ENCODE measurements at regions not wholly inside any gene's neighbourhood (a gene's known extent, or its start where the extent isn't known, plus 50 kb on each side); places are given as distances from the start of the nearest gene placed in this dataset.

DNA sequence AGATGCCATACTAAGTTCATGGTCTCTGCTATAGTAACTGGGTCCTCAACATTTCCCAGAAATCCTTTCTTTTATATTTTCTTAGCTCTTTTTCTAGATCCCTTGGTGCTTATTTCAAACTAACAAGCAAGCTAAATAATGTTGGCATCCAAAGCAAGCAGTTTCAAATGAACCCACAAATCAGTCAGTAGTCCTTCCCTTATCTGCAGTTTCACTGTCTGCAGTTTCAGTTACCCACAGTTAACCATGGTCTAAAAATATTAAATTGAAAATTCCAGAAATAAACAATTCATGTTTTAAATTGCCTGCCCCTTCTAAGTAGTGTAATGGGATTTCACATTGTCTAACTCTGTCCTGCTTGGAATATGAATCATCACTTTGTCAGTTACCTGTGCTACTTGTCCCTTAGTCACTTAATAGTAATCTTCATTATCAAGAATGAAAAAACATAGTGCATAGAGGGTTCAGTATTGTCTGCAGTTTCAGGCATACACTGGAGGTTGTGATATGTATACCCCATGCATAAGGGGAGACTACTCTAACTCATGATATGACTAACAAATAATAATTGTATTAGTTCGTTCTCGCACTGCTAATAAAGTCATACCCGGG lies 633.7 kb downstream of the MECOM start:
- Histone ChIP-seq H3K4me1 (ENCODE audit: insufficient read depth) (0 out of 2 replicates have a peak, but pooled peaks cover 9% of the 10 kb centered on the region), H3K4me3 (no peak overlapping the region), H3K79me2 (replicated peaks; ENCODE audit: insufficient read depth) (no peaks in the 10 kb centered on the region), H3F3A (replicated peaks; ENCODE audit: low read depth) (no peaks in the 10 kb centered on the region), H3K9me2 (ENCODE audit: insufficient read depth) (no peaks in the 10 kb centered on the region), H3K36me3 (ENCODE audit: insufficient read depth) (no peaks in the 10 kb centered on the region), H2AFZ (no peak overlapping the region), H3K27ac (ENCODE audit: low read depth) (no peak overlapping the region), H3K27me3 (ENCODE audit: insufficient read depth) (no peaks in the 10 kb centered on the region), H3K4me2 (no peak overlapping the region), H4K20me1 (replicated peaks; ENCODE audit: insufficient read depth) (no peaks in the 10 kb centered on the region)
- Mint-ChIP-seq H3K27me3 (ENCODE audit: insufficient read depth, low read depth, poor library complexity) (no peaks in the 10 kb centered on the region), H3K4me3 (no peak overlapping the region), H3K36me3 (ENCODE audit: low read depth) (no peaks in the 10 kb centered on the region), H3K9me3 (no peaks in the 10 kb centered on the region), H3K27ac (no peak overlapping the region), H3K4me1 (no peaks in the 10 kb centered on the region; the same call in 1 of the 3 replicates)
- TF ChIP-seq ZNF114 (CRISPR knock-in tag; IDR thresholded peaks at IDR 0.05) (no peak), POLR2AphosphoS5 (IDR thresholded peaks at IDR 0.05; ENCODE audit: low read depth) (no peak), STAT1 (IDR thresholded peaks at IDR 0.05; ENCODE audit: unreplicated experiment) (no peak), CREB1 (CRISPR knock-in tag; IDR thresholded peaks at IDR 0.05; ENCODE audit: low read depth) (no peak), JUNB (IDR thresholded peaks at IDR 0.05; ENCODE audit: unreplicated experiment) (no peak), NANOG (IDR thresholded peaks at IDR 0.05; ENCODE audit: borderline replicate concordance) (no peak), ZNF331 (CRISPR knock-in tag; IDR thresholded peaks at IDR 0.05; ENCODE audit: low read depth) (no peak), EZH2 (IDR thresholded peaks at IDR 0.05; ENCODE audit: low read depth, unreplicated experiment) (no peak), EZH2phosphoT487 (IDR thresholded peaks at IDR 0.05; ENCODE audit: unreplicated experiment) (no peak)
- TF ChIP-seq, protein P1, sequence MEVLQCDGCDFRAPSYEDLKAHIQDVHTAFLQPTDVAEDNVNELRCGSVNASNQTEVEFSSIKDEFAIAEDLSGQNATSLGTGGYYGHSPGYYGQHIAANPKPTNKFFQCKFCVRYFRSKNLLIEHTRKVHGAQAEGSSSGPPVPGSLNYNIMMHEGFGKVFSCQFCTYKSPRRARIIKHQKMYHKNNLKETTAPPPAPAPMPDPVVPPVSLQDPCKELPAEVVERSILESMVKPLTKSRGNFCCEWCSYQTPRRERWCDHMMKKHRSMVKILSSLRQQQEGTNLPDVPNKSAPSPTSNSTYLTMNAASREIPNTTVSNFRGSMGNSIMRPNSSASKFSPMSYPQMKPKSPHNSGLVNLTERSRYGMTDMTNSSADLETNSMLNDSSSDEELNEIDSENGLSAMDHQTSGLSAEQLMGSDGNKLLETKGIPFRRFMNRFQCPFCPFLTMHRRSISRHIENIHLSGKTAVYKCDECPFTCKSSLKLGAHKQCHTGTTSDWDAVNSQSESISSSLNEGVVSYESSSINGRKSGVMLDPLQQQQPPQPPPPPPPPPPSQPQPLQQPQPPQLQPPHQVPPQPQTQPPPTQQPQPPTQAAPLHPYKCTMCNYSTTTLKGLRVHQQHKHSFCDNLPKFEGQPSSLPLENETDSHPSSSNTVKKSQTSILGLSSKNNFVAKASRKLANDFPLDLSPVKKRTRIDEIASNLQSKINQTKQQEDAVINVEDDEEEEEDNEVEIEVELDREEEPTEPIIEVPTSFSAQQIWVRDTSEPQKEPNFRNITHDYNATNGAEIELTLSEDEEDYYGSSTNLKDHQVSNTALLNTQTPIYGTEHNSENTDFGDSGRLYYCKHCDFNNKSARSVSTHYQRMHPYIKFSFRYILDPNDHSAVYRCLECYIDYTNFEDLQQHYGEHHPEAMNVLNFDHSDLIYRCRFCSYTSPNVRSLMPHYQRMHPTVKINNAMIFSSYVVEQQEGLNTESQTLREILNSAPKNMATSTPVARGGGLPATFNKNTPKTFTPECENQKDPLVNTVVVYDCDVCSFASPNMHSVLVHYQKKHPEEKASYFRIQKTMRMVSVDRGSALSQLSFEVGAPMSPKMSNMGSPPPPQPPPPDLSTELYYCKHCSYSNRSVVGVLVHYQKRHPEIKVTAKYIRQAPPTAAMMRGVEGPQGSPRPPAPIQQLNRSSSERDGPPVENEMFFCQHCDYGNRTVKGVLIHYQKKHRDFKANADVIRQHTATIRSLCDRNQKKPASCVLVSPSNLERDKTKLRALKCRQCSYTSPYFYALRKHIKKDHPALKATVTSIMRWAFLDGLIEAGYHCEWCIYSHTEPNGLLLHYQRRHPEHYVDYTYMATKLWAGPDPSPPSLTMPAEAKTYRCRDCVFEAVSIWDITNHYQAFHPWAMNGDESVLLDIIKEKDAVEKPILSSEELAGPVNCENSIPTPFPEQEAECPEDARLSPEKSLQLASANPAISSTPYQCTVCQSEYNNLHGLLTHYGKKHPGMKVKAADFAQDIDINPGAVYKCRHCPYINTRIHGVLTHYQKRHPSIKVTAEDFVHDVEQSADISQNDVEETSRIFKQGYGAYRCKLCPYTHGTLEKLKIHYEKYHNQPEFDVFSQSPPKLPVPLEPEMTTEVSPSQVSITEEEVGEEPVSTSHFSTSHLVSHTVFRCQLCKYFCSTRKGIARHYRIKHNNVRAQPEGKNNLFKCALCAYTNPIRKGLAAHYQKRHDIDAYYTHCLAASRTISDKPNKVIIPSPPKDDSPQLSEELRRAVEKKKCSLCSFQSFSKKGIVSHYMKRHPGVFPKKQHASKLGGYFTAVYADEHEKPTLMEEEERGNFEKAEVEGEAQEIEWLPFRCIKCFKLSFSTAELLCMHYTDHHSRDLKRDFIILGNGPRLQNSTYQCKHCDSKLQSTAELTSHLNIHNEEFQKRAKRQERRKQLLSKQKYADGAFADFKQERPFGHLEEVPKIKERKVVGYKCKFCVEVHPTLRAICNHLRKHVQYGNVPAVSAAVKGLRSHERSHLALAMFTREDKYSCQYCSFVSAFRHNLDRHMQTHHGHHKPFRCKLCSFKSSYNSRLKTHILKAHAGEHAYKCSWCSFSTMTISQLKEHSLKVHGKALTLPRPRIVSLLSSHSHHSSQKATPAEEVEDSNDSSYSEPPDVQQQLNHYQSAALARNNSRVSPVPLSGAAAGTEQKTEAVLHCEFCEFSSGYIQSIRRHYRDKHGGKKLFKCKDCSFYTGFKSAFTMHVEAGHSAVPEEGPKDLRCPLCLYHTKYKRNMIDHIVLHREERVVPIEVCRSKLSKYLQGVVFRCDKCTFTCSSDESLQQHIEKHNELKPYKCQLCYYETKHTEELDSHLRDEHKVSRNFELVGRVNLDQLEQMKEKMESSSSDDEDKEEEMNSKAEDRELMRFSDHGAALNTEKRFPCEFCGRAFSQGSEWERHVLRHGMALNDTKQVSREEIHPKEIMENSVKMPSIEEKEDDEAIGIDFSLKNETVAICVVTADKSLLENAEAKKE (CRISPR knock-in tag; IDR thresholded peaks at IDR 0.05): no peak
- TF ChIP-seq, protein P2, sequence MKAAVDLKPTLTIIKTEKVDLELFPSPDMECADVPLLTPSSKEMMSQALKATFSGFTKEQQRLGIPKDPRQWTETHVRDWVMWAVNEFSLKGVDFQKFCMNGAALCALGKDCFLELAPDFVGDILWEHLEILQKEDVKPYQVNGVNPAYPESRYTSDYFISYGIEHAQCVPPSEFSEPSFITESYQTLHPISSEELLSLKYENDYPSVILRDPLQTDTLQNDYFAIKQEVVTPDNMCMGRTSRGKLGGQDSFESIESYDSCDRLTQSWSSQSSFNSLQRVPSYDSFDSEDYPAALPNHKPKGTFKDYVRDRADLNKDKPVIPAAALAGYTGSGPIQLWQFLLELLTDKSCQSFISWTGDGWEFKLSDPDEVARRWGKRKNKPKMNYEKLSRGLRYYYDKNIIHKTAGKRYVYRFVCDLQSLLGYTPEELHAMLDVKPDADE (IDR thresholded peaks at IDR 0.05): no peak
- TF ChIP-seq, protein P3, sequence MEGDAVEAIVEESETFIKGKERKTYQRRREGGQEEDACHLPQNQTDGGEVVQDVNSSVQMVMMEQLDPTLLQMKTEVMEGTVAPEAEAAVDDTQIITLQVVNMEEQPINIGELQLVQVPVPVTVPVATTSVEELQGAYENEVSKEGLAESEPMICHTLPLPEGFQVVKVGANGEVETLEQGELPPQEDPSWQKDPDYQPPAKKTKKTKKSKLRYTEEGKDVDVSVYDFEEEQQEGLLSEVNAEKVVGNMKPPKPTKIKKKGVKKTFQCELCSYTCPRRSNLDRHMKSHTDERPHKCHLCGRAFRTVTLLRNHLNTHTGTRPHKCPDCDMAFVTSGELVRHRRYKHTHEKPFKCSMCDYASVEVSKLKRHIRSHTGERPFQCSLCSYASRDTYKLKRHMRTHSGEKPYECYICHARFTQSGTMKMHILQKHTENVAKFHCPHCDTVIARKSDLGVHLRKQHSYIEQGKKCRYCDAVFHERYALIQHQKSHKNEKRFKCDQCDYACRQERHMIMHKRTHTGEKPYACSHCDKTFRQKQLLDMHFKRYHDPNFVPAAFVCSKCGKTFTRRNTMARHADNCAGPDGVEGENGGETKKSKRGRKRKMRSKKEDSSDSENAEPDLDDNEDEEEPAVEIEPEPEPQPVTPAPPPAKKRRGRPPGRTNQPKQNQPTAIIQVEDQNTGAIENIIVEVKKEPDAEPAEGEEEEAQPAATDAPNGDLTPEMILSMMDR (conservative IDR thresholded peaks at IDR 0.05; ENCODE audit: low read depth in 2 of 2): no peak
- TF ChIP-seq, protein P4, sequence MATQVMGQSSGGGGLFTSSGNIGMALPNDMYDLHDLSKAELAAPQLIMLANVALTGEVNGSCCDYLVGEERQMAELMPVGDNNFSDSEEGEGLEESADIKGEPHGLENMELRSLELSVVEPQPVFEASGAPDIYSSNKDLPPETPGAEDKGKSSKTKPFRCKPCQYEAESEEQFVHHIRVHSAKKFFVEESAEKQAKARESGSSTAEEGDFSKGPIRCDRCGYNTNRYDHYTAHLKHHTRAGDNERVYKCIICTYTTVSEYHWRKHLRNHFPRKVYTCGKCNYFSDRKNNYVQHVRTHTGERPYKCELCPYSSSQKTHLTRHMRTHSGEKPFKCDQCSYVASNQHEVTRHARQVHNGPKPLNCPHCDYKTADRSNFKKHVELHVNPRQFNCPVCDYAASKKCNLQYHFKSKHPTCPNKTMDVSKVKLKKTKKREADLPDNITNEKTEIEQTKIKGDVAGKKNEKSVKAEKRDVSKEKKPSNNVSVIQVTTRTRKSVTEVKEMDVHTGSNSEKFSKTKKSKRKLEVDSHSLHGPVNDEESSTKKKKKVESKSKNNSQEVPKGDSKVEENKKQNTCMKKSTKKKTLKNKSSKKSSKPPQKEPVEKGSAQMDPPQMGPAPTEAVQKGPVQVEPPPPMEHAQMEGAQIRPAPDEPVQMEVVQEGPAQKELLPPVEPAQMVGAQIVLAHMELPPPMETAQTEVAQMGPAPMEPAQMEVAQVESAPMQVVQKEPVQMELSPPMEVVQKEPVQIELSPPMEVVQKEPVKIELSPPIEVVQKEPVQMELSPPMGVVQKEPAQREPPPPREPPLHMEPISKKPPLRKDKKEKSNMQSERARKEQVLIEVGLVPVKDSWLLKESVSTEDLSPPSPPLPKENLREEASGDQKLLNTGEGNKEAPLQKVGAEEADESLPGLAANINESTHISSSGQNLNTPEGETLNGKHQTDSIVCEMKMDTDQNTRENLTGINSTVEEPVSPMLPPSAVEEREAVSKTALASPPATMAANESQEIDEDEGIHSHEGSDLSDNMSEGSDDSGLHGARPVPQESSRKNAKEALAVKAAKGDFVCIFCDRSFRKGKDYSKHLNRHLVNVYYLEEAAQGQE (IDR thresholded peaks at IDR 0.05; ENCODE audit: unreplicated experiment): no peak
- DNase-seq (ENCODE audit: low spot score) (no peak), ATAC-seq (no peak)

Measured in GM23338 (cell line).